Suppressor macrophage treated with lipopolysaccharide for 4 hours (primary cell): ENCODE measurements at regions not wholly inside any gene's neighbourhood (a gene's known extent, or its start where the extent isn't known, plus 50 kb on each side); places are given as distances from the start of the nearest gene placed in this dataset.

ENCODE experiments used
- DNase-seq: peaks from one replicate; pipeline ENCODE4 v3.0.0-alpha.2; 2020

DNA sequence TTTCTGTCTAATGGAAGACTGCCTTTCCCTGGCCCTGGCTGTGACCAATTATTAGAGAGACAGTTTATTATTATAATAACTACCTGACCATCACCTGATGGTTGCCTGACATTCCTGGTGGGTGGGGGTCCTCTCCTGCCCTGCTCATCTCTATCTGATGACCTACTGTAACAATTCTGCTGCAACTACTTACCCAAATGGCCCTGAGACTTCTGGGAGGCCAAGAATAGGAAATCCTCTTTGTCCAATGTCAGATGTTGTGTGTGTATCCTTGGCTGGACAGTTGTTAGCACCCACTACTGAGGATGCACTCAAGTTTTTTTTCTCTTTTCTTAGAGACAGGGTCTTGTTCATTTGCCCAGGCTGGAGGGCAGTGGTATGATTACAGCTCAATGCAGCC is 110.3 kb downstream of the DDX1 start:
- no peak for DNase-seq

DNA sequence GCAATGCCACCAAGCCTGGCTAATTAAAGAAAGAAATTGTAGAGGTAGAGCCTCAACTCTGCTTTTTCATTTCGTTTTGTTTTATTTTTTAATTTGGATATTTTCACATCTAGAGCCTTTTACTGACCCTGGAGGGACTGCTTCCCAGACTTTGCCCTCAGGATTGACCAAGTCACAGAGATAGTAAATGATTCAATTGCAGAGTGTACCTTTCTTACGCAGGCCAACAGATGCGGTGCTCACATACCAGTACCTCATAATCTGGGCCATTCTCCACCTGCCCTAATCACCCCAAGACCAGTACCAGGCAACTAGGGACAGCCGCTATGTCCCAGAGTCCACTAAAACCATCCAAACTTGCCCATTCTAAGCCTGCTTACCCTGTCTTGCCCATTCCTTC is 110.8 kb downstream of the DDX1 start:
- DNase-seq = no peak

DNA sequence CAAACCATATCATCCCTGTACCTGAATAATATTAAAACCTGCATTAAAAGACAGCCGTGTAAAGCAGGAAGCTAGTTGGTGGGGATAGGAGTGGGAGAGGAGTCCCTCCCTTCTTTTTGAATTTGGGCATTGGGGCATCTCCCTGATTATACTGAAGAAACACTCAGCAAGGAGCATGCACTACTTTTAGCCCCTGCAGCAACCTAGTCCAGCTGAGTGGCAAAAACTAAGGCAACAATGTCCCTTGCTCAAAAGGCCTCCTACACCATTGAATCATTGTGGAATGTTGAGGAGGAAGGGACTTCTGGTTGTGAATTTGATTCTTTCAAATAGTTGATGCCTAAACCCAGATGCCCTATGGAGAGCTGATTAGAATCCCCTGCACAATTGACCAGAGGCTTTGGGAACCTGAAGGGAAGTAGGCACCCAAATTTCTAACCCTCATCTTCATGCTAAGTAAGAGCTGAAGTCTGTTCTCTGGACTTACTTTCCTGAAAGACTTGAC is 111.7 kb downstream of the DDX1 start:
- DNase-seq = no peak

DNA sequence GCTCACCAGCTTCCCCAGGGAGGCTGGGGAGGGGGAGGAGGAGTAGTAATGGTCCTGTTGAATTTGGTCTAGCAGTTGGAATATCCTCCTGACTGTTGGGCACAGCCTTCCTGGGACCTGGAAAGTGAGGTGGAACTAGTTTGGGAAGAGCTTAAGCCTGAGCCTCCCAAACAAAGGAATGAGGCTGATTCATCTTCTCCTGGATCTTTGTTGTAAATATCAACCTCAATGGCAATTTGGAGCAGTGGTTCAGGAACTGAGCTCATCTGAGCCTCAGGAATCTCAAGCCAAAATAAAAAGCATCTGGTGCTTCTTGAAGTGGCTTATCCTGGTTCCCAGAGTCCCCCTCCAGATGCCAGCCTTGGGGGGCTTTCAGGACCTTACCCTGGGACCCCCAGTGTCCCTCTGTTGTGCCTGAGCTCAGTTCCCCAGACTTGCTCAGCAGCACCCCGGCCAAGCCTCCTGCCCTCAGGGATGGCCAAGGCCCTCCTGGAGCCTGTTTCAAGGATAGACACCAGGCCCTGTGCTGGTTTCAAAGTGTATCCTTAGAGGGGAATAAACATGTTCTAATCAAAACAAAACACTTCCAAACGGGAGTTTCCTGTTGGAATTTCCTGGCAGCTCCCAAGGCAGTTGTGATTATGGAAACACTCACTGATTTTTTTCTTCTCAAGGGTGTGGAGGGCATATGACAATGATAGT is 112.6 kb downstream of the DDX1 start:
- DNase-seq = no peak

DNA sequence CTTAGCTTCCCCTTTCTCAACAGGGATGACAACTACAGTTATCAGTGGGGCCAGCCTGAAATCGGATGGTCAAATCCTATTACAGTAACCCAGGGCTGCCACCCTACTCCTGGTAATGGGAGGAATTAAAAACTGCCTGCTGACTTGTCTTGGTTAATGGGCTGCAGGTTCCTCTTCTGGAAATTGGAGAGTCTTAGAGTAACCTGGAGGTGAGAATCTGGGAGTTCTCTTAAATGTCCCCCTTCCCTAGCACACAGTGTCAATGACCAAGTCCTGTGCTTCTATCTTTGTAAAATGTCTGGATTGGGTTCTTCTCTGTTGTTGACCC is 113.1 kb downstream of the DDX1 start:
- no peak for DNase-seq

DNA sequence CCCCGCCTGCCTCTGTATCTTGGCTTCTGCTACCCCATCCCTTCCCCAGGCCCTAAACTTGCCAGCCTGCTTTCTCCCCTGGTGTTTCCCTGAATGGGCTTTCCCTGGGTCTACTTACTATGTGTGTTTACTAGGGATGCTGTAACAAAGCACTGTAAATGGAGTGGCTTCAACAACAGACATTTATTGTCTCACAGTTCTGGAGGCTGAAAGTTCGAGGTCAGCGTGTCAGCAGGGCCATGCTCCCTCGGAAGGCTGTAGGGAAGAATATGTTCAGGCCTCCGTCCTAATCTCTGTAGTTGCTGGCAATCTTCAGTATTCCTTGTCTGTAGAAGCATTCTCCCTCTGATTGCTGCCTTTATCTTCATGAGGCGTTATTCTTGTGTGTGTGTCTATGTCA is 113.6 kb downstream of the DDX1 start:
- no peak for DNase-seq

DNA sequence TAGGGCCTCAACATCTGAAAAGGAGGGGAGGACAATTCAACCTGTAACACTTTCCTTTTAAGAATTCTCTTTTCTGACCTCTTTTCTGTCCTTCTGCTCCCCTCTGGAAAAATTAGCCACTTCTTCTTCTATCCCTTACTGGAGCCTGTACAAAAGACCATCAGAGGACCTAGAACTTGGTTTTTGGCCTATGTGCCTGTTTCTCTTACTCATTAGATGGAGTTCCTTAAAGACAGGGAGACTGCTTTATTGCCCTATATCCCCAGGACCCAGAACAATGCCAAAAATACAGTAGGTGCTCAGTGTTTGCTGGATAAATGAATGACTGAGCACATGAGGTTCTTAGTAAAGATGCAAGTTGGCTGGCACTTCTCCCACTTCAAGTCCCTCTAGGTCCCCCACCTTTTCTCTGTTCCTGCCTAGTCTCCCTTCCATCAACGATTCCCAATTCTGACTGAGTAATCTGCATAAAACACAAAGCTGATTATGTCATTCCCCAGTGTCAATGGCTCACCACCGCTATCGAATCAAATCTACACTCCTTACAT is 114.2 kb downstream of the DDX1 start:
- DNase-seq = no peak

DNA sequence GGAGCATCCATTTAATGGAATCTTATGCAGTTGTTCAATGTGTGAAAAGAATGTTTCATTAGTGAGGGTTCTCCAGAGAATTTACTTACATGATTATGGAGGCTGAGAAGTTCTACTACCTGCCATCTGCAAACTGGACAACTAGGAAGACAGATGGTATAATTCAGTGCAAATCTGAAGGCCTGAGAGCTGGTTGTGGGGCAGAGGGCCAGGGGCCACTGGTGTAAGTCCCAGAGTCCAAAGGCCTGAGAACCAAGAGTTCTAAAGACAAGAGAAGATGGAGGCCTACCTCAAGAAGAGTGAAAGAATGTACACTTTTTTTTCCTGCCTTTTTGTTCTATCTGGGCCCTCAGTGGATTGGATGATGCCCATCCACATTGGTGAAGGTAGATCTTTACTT is 114.8 kb downstream of the DDX1 start:
- DNase-seq = no peak

DNA sequence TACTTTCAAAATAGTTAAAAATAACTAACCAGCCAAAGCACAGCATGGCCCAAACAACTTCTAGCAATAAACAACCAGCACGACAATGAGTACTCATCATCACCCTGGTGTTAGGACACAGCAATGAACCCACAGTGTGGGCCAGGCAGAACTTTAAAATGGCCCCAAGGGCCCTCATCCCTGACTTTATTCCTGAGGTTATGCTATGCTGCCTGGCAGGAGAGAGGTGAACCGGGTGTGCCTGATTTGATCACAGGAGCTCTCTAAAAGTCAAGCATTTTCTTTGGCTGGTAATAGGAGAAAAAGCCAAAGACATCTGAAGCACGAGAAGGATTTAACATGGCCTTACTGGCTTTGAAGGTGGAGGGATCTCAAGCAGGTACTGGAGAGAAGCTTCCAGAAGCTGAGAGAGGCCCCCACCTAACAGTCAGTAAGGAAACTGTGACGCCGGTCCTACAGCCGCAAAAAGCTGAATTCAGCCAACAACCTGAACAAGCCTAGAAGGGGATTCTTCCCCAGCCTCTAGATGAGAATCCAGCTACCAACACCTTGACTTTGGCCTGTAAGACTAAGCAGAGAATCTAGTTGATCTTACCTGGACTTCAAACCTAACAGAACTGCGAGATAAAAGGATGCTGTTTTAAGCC is 115.4 kb downstream of the DDX1 start:
- no peak for DNase-seq

DNA sequence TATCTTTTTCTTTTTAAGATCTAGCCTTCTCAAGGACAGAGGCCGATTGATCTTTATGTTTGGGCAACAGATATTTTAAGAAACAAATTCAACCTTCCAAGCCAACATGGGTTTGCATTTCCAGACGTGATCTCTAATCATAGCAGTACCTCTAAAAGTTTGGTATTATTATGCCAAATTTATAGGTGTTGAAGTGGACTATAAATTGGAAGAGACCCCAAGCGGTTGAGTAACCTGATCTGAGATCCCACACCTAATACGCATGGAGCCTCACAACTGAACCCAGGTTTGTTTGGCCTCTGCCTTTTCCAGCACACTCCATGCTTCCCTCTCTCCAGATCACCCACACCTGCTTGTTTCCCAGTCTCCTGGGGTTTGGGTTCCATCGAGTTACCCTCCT is 116.5 kb downstream of the DDX1 start:
- no peak for DNase-seq

DNA sequence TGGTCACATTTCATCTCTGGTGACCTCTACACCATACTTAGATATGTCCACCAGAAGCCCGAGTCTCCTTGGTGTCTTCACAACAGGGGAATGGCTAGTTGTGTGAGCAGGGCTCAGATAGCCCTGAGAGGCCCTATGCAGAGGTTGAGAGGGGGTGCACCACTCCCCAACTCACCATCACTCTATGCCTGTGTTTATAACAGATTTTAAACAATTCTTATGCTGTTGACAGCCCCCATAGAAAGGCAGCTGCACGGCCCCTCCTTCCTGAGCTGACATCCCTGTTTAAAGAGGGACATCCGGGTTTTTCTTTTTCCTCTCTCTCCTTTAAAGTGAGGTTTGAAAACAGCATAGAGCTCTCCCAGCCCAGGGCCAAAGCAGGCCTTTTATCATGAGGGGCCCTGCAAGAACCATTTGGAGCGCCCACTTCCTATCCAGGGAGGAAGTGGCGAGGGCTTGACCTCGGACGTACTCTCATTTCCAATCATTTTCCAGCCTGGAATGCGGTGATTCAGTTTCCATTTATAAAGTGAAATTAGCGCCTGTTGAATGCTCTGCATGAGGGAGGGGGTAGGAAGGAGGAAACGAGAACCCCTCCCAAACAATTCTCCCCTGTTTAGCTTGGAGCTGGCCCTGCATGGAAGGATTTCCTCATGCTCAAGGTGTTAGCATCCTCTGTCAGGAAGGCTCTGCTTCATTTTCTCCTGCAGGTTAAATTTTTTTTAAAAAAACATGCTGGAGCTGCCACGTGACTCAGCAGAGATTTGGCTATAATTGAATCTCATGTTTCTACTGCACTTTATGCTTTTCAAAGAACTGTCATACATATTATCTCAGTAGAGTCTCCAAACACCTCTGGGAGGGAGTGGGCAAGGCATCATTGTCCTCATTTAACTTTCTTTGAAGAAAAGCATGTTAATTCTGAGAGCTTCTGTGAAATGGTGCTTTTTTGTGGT is 117.5 kb downstream of the DDX1 start:
- no peak for DNase-seq

DNA sequence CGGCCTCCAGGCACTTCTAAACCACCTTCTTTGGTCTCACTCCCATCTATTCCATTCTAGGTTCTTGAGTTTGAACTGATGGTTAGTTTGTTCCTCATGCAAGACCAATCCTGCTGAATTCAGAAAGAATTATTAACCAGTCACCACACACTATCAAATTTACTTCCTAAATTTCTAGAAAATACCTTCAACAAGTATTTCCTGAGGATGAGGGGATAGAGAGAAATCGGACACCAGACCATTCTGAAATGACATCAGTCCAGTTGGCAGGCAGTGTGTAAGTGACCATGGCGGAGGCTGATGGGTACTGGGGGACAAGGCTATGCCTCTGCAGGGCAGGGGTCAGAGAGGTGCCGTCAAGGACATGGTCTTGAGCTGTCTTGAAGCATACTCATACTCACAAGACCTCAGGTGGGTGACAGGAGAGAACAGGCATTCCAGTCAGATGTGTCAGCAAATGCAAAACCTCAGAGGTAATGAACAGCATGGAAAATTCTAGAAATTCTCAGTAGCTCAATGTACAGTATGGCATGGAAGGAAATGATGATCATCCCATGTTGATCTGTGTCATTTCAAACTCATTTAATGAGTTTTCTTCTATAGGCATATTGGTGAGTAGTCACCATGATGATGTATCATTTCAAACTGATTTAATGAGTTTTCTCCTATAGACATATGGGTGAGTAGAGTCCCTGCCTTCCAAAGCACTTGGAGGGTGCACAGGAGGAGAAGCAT is 119.6 kb downstream of the DDX1 start:
- no peak for DNase-seq

DNA sequence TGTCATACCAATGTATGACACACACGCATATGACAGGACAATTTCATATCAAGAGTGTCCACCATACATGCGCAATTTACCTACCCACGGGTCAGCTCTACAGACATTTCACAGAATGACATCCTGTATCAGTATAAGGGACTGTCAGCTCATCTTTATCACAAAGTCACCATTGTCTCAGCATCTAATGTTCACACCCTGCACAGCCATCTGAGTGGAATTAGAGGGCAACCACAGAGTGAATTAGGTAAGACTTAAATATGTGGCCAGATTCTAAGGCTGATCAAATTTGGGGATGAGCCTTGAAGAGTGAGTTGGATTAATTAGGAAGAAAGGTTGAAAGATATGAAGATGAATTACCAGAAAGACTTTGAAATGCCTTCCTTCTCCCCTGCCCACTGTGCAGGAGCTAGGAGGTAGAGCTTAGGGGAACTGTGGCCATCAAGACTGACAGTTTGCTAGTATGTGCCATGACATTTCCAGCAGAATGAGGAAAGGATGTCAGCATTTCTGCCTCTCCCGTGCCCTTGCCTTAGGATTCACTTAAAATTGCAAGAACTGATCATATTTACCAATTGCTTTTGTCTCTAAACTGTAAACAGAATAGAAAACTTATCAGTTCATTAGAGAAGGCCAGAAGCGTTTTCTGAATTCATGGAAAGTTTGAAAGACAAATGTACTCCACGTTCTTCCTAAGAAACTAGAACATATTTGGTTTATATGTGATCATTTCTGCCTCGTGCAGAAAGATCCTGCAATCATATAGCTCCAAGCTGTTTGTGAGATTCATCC is 121.1 kb downstream of the DDX1 start:
- DNase-seq = no peak

DNA sequence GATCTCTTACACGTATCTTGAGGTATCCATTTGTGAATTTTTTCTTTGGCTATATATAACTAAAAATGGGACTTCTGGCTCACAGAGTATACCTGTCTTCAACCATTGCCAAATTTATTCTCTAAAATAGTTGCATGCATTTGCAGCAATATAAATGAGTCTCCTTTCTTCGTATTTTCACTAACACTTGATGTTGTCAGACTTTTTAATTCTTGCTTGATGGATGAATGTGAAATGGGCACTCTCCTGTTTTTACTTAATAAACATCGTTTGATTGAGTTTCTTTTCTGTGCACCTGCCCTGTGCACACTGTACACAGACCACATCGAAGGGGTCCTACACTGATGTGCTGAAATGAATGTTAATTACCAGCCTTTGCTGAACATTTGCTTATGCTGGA is 121.8 kb downstream of the DDX1 start:
- no peak for DNase-seq

DNA sequence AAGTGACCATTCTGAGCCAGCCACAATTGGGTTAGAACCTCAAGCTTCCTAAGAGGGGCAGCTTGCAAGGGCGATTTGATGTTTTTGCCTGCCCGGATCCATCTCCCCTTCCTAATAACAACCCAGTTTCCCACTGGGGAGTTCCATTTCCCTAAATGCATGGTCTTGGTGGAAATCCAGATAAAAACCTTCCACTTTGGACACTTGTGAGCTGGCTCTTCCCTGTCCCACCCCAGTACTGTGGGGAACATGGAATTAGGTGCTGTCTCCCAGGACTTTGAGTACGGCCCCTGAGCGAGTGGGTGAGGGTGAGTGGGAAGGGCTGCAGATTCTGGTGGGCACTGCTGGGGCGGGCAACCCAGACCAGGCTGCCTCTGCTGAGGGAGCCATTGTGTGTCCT is 122.3 kb downstream of the DDX1 start:
- DNase-seq = no peak

DNA sequence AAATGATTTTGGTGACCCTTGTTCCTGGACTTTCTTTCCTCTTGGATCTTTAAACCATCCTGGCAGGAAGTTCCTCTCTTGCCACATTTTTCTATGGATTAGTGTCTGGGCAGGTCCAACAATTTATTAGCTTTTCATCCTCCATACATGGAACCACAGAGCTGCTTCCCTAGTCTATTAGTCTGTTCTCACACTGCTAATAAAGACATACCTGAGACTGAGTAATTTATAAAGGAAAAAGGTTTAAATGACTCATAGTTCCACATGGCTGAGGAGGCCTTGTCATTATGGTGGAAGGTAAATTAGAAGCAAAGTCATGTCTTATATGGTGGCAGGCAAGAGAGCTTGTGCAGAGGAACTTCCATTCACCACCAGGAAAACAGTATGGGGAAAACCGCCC is 122.9 kb downstream of the DDX1 start:
- DNase-seq = no peak

DNA sequence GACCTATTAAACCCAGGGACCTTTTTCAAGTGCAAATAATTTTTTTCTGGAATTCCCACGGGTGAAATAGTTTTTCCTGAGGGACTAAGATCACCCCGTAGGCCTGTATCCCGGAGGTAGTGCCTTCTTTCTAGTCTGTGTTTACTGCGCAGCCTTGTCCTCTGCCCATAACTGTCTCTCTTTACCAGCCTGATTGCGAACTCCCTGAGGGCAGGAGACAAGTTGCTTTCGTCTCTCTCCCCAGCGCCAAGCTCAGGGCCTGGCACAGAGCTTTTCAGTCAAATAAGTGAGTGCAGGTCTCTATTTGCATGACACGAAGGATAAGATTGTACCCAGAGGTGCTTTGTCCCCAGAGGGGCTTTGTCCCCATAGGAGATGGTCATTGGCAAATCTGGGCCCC is 123.9 kb downstream of the DDX1 start:
- DNase-seq = no peak

DNA sequence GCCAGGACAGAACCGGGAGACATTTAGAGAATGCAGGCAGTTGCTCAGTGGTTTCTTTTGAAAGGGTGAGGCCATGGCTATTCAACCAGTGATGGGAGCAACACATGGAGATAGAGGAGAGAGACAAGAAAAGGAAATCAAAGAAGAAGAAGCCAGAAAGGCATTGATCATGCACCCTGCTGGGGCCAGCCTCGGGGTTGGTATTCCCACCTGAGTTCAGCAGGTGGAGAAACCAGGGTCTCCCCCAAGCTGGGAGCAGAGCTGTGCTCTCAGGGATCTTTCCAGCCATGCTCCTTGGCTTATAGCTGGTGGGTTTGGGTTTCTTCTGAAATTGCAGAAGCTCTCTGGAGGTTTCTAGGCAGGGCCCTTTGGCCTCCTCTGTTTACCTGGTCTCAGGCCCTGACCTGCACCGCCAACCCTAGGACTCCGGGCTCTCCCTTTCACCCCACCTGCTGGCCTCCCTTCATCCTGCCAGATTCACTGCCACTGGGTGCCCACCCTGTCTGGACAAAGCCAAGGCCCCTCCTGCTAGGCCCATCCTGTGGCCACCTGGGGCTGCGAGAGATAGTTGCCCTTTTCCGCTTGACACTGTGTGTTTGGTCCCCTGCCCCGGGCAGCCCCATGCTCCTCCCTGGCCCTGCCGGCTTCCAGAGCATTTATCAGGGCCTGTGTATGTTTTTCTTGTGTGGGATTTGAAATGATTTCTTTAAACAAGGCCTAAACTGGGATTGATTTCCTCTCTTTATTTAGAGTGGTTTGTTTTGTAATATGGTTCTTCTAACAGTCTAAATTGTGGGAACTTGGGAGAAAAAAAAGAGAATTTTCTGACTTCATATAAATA is 126.7 kb downstream of the DDX1 start:
- no peak for DNase-seq

DNA sequence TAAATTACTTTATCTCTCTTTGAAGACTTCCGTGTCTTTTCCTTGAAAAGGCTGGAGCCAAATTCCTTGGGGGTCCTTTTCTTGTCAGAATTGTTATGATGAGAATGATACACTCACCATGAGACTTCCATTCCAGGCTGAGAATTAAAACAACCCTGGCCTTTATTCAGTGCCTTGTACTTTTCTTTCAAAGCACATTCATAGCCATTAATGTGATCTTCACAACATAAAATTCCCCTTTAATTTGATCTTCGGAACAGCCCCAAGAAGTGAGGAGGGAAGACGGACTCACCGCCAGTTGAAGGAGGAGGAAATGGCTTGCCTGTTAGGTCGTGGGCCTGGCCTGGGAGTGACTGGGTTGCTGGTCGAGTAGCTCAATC is 127.3 kb downstream of the DDX1 start:
- no peak for DNase-seq

DNA sequence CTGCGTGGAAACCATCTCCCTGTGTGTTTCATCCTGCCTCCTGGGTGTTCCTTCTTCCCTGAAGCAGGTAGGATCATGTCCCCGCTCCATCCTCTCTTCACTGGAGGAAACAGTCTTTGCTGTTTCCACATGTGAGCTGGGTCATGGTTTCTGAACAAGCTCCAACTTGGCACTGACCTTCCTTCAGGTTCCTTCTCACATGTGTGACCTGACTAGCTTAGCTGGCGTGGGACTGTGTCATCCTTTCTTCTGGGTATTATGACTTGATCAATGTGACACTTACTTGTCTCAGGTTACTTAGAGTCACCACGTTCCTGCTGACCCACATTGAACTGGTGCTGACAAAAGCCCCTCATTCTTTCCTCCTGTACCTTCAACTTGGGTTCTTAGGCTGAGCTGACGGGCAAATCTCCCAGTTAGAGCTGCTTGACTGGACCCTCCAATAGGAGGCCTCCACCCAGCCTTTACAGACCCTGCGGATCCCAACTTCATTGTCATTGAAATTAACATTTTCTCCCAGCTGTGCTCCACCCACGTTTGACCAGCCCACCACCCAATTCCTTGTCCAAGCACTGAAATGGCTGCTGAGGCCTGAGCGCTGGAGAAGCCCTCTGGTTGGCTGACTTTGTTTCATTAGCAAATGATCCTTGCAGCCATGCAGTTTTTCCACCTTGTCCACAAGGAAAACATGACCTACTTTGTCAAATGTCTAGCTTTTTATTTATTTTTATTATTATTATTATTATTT is 128.1 kb downstream of the DDX1 start:
- DNase-seq = no peak
